ENCODE measurements at regions not wholly inside any gene's neighbourhood (a gene's known extent, or its start where the extent isn't known, plus 50 kb on each side); places are given as distances from the start of the nearest gene placed in this dataset.
"Not testable (repeated sequence)": the region's sequence is repeated elsewhere in the genome, so short reads cannot be mapped to it uniquely, and the experiment has no call there.

- no peak for DNase-seq
Measured at GRCh38 chr5:100697970-100698369, 162.8 kb downstream of the FAM174A start.

- DNase-seq: no peak
Measured at GRCh38 chr5:100706776-100707175, 171.6 kb downstream of the FAM174A start.

GRCh38 chr5:100708645-100709171, 173.5 kb downstream of the FAM174A start:
- DNase-seq: no peak

GRCh38 chr5:100709771-100710170, 174.6 kb downstream of the FAM174A start:
- DNase-seq: no peak

- not testable (repeated sequence) for DNase-seq
Measured at GRCh38 chr5:100714780-100715179, 179.6 kb downstream of the FAM174A start.

GRCh38 chr5:100722657-100723056, 180.4 kb downstream of the ST8SIA4 start:
- no peak for DNase-seq

GRCh38 chr5:100723229-100723628, 179.9 kb downstream of the ST8SIA4 start:
- DNase-seq: no peak

GRCh38 chr5:100726116-100726515, 177.0 kb downstream of the ST8SIA4 start:
- no peak for DNase-seq

GRCh38 chr5:100731768-100732167, 171.3 kb downstream of the ST8SIA4 start:
- no peak for DNase-seq

GRCh38 chr5:100746730-100747129, 156.4 kb downstream of the ST8SIA4 start:
- no peak for DNase-seq

- DNase-seq: no peak
Measured at GRCh38 chr5:100749771-100750284, 153.3 kb downstream of the ST8SIA4 start.

- DNase-seq: no peak
Measured at GRCh38 chr5:100755435-100755834, 147.6 kb downstream of the ST8SIA4 start.
